WTC11 (cell line): ENCODE measurements at regions not wholly inside any gene's neighbourhood (a gene's known extent, or its start where the extent isn't known, plus 50 kb on each side); places are given as distances from the start of the nearest gene placed in this dataset.

ENCODE experiments used
- ATAC-seq: fragments of 200-7000 bp; cut with Tn5 transposase; 2 replicates; pipeline ENCODE4 v1.10.0; 2021; ENCODE audit warnings: mild to moderate bottlenecking, moderate library complexity
- CTCF ChIA-PET: fragments of 300-600 bp; sonication (Branson Sonifier 250); formaldehyde crosslinking; loops from one replicate; lab custom pipeline; 2021; ENCODE audit warnings: antibody characterized with exemption; lab: Charles Lee
- POLR2A ChIA-PET: fragments of 350-600 bp; sonication (Branson Sonifier 250); formaldehyde crosslinking; loops from one replicate; lab custom pipeline; 2021; ENCODE audit warnings: antibody characterized with exemption; lab: Charles Lee
- DNase-seq: peaks from one replicate; pipeline ENCODE4 v3.0.0; 2021; ENCODE audit warnings: low spot score
- H3K27ac Mint-ChIP-seq: 2 replicates; pipeline ENCODE4 v1.8.0; 2021; ENCODE audit warnings: mixed read lengths
- H3K27me3 Mint-ChIP-seq: 2 replicates; pipeline ENCODE4 v1.8.0; 2021; ENCODE audit warnings: low read depth, mild to moderate bottlenecking, moderate library complexity, mixed read lengths
- H3K36me3 Mint-ChIP-seq: 2 replicates; pipeline ENCODE4 v1.8.0; 2021; ENCODE audit warnings: mixed read lengths
- H3K4me1 Mint-ChIP-seq: 2 replicates; pipeline ENCODE4 v1.8.0; 2022; ENCODE audit warnings: mixed read lengths
- H3K4me3 Mint-ChIP-seq: 2 replicates; pipeline ENCODE4 v1.8.0; 2021; ENCODE audit warnings: mild to moderate bottlenecking, moderate library complexity, mixed read lengths
- H3K9me3 Mint-ChIP-seq: 2 replicates; pipeline ENCODE4 v1.8.0; 2021; ENCODE audit warnings: mixed read lengths
- CBFB ChIP-seq: sonication (generic); formaldehyde crosslinking; IDR thresholded peaks from 2 replicates; pipeline ENCODE4 v1.8.1; 2022; ENCODE audit warnings: mild to moderate bottlenecking, low read depth, missing genetic modification reagents
- CREB1 ChIP-seq: sonication (generic); formaldehyde crosslinking; IDR thresholded peaks from 2 replicates; pipeline ENCODE4 v1.8.0; 2023; ENCODE audit warnings: mild to moderate bottlenecking, missing genetic modification reagents
- CREM ChIP-seq: sonication (generic); formaldehyde crosslinking; IDR thresholded peaks from 2 replicates; pipeline ENCODE4 v1.8.1; 2022; ENCODE audit warnings: mild to moderate bottlenecking, missing genetic modification reagents, moderate library complexity
- FOXK1 ChIP-seq: sonication (generic); formaldehyde crosslinking; IDR thresholded peaks from 2 replicates; pipeline ENCODE4 v1.8.0; 2022; ENCODE audit warnings: mild to moderate bottlenecking, moderate library complexity, missing genetic modification reagents
- GRHL2 ChIP-seq: fragments of 250-450 bp; sonication (Bioruptor Pico); IDR thresholded peaks from 2 replicates; pipeline ENCODE4 v1.8.0; 2022; ENCODE audit warnings: mild to moderate bottlenecking, moderate library complexity; ENCODE audit not compliant: insufficient replicate concordance, severe bottlenecking
- MYBL2 ChIP-seq: sonication (generic); formaldehyde crosslinking; IDR thresholded peaks from 2 replicates; pipeline ENCODE4 v1.8.1; 2023; ENCODE audit warnings: mild to moderate bottlenecking, moderate library complexity, missing genetic modification reagents
- NFATC4 ChIP-seq: fragments of 250-450 bp; sonication (Bioruptor Pico); IDR thresholded peaks from 2 replicates; pipeline ENCODE4 v1.9.0; 2021; ENCODE audit warnings: mild to moderate bottlenecking
- NFE2L1 ChIP-seq: sonication (generic); formaldehyde crosslinking; IDR thresholded peaks from 2 replicates; pipeline ENCODE4 v1.8.1; 2023; ENCODE audit warnings: missing genetic modification reagents
- OVOL2 ChIP-seq: fragments of 250-450 bp; sonication (Bioruptor Pico); IDR thresholded peaks from 2 replicates; pipeline ENCODE4 v1.9.0; 2021; ENCODE audit warnings: mild to moderate bottlenecking, borderline replicate concordance
- PRRX2 ChIP-seq: fragments of 250-450 bp; sonication (Bioruptor Pico); IDR thresholded peaks from 2 replicates; pipeline ENCODE4 v1.8.0; 2021; ENCODE audit warnings: mild to moderate bottlenecking
- RELA ChIP-seq: sonication (generic); formaldehyde crosslinking; IDR thresholded peaks from 2 replicates; pipeline ENCODE4 v1.8.1; 2022; ENCODE audit warnings: missing genetic modification reagents, mild to moderate bottlenecking, borderline replicate concordance
- TCF7 ChIP-seq: sonication (generic); formaldehyde crosslinking; IDR thresholded peaks from 2 replicates; pipeline ENCODE4 v1.8.0; 2022; ENCODE audit warnings: mild to moderate bottlenecking, low read depth, missing genetic modification reagents, moderate library complexity
- ZNF263 ChIP-seq: sonication (generic); formaldehyde crosslinking; IDR thresholded peaks from 2 replicates; pipeline ENCODE4 v1.8.1; 2022; ENCODE audit warnings: low read depth, mild to moderate bottlenecking, moderate library complexity, missing genetic modification reagents
- ZNF416 ChIP-seq: fragments of 250-450 bp; sonication (Bioruptor Pico); IDR thresholded peaks from 2 replicates; pipeline ENCODE4 v1.9.0; 2021; ENCODE audit warnings: mild to moderate bottlenecking, inconsistent platforms
- TF ChIP-seq, protein P1 (sequence below): sonication (generic); formaldehyde crosslinking; IDR thresholded peaks from 2 replicates; pipeline ENCODE4 v1.8.0; 2022; ENCODE audit warnings: mild to moderate bottlenecking, missing genetic modification reagents
- TF ChIP-seq, protein P2 (sequence below): fragments of 250-450 bp; sonication (Bioruptor Pico); conservative IDR thresholded peaks from 2 replicates; pipeline ENCODE4 v1.9.0; 2021; ENCODE audit warnings: mild to moderate bottlenecking
- TF ChIP-seq, protein P3 (sequence below): sonication (generic); formaldehyde crosslinking; IDR thresholded peaks from 2 replicates; pipeline ENCODE4 v1.8.0; 2022; ENCODE audit warnings: mild to moderate bottlenecking, missing genetic modification reagents
- TF ChIP-seq, protein P4 (sequence below): sonication (generic); formaldehyde crosslinking; IDR thresholded peaks from 2 replicates; pipeline ENCODE4 v1.8.0; 2022; ENCODE audit warnings: missing genetic modification reagents
- TF ChIP-seq, protein P5 (sequence below): sonication (generic); formaldehyde crosslinking; IDR thresholded peaks from 2 replicates; pipeline ENCODE4 v1.8.1; 2023; ENCODE audit warnings: mild to moderate bottlenecking, missing genetic modification reagents, borderline replicate concordance
- TF ChIP-seq, protein P6 (sequence below): sonication (generic); formaldehyde crosslinking; IDR thresholded peaks from 2 replicates; pipeline ENCODE4 v1.8.1; 2023; ENCODE audit warnings: mild to moderate bottlenecking, missing genetic modification reagents, moderate library complexity

GRCh38 chr5:154697371-154697770, 57.8 kb upstream of the LARP1 start:
- CTCF ChIA-PET, result interaction anchor here (1.0 to 1.3 kb wide), 4 partner anchors 10 to 47 kb away, joined by 3 to 4 read pairs (median 4); no protein-coding TSS in a partner anchor
- TF ChIP-seq MYBL2 (no peak), TCF7 (no peak), NFE2L1 (CRISPR knock-in tag) (no peak), CBFB (CRISPR knock-in tag) (no peak), ZNF263 (CRISPR knock-in tag) (no peak), NFATC4 (CRISPR knock-in tag) (no peak), ZNF416 (CRISPR knock-in tag) (no peak), RELA (CRISPR knock-in tag) (no peak), CREM (no peak)
- TF ChIP-seq, protein P1, sequence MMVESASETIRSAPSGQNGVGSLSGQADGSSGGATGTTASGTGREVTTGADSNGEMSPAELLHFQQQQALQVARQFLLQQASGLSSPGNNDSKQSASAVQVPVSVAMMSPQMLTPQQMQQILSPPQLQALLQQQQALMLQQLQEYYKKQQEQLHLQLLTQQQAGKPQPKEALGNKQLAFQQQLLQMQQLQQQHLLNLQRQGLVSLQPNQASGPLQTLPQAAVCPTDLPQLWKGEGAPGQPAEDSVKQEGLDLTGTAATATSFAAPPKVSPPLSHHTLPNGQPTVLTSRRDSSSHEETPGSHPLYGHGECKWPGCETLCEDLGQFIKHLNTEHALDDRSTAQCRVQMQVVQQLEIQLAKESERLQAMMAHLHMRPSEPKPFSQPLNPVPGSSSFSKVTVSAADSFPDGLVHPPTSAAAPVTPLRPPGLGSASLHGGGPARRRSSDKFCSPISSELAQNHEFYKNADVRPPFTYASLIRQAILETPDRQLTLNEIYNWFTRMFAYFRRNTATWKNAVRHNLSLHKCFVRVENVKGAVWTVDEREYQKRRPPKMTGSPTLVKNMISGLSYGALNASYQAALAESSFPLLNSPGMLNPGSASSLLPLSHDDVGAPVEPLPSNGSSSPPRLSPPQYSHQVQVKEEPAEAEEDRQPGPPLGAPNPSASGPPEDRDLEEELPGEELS (CRISPR knock-in tag), result no peak
- Mint-ChIP-seq H3K27me3 (no peaks in the 10 kb centered on the region), H3K4me1 (peaks cover 70% of the 10 kb centered on the region), H3K4me3 (peak overlapping the region; percentile 15), H3K9me3 (peaks cover 7% of the 10 kb centered on the region), H3K36me3 (peaks cover 12% of the 10 kb centered on the region), H3K27ac (peak overlapping the region; percentile 90)
- no peak for DNase-seq
- POLR2A ChIA-PET, result interaction anchor here (0.8 kb wide), 1 partner anchor 17 kb away, joined by 5 read pairs; no protein-coding TSS in a partner anchor
- no peak for ATAC-seq

- no peak for ATAC-seq
- Mint-ChIP-seq H3K4me1 (peaks cover 73% of the 10 kb centered on the region), H3K4me3 (peak overlapping the region; percentile 15; the same call in 1 of the 2 replicates), H3K36me3 (peaks cover 12% of the 10 kb centered on the region), H3K27ac (peak overlapping the region; percentile 90), H3K27me3 (no peaks in the 10 kb centered on the region), H3K9me3 (peaks cover 7% of the 10 kb centered on the region)
- no peak for DNase-seq
- CTCF ChIA-PET, result interaction anchor here (0.6 to 1.2 kb wide), 3 partner anchors 9 to 99 kb away, joined by 3 to 4 read pairs (median 3); no protein-coding TSS in a partner anchor
- POLR2A ChIA-PET, result interaction anchor here (0.8 kb wide), 1 partner anchor 17 kb away, joined by 5 read pairs; no protein-coding TSS in a partner anchor
- TF ChIP-seq, protein P2, sequence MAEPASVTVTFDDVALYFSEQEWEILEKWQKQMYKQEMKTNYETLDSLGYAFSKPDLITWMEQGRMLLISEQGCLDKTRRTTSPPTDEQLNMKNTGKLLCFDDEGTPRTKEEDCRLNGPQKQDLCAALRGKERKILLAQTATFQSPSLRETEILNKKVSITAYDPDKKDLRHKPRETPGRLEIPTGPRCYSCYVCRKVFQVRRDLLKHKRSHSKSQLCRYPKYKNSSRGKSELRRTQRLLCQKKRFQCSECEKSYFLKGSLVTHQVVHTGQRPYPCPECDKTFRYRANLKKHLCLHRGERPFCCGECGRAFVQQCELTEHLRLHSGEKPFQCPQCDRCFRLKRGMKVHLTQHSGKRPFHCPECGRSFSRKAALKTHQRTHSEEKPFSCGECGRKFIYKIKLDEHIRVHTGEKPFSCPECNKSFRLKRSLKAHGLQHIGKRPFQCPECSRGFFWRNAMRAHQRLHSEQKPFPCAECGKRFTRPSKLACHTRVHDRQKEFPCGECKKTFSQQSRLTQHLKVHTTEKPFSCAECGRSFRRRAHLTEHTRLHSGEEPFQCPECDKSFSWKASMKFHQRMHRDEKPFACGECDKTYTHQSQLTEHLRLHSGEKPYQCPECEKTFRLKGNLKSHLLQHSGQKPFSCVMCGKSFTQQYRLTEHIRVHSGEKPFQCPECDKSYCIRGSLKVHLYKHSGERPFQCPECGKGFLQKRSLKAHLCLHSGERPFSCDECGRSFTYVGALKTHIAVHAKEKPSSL, result no peak
- TF ChIP-seq FOXK1 (CRISPR knock-in tag) (peak; percentile 46; the same call in 1 of the 2 replicates), PRRX2 (CRISPR knock-in tag) (no peak), OVOL2 (no peak), CREB1 (CRISPR knock-in tag) (no peak), GRHL2 (no peak)
- TF ChIP-seq, protein P3, sequence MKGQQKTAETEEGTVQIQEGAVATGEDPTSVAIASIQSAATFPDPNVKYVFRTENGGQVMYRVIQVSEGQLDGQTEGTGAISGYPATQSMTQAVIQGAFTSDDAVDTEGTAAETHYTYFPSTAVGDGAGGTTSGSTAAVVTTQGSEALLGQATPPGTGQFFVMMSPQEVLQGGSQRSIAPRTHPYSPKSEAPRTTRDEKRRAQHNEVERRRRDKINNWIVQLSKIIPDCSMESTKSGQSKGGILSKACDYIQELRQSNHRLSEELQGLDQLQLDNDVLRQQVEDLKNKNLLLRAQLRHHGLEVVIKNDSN (CRISPR knock-in tag), result no peak
- TF ChIP-seq, protein P4, sequence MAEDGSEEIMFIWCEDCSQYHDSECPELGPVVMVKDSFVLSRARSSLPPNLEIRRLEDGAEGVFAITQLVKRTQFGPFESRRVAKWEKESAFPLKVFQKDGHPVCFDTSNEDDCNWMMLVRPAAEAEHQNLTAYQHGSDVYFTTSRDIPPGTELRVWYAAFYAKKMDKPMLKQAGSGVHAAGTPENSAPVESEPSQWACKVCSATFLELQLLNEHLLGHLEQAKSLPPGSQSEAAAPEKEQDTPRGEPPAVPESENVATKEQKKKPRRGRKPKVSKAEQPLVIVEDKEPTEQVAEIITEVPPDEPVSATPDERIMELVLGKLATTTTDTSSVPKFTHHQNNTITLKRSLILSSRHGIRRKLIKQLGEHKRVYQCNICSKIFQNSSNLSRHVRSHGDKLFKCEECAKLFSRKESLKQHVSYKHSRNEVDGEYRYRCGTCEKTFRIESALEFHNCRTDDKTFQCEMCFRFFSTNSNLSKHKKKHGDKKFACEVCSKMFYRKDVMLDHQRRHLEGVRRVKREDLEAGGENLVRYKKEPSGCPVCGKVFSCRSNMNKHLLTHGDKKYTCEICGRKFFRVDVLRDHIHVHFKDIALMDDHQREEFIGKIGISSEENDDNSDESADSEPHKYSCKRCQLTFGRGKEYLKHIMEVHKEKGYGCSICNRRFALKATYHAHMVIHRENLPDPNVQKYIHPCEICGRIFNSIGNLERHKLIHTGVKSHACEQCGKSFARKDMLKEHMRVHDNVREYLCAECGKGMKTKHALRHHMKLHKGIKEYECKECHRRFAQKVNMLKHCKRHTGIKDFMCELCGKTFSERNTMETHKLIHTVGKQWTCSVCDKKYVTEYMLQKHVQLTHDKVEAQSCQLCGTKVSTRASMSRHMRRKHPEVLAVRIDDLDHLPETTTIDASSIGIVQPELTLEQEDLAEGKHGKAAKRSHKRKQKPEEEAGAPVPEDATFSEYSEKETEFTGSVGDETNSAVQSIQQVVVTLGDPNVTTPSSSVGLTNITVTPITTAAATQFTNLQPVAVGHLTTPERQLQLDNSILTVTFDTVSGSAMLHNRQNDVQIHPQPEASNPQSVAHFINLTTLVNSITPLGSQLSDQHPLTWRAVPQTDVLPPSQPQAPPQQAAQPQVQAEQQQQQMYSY, result no peak
- TF ChIP-seq, protein P5, sequence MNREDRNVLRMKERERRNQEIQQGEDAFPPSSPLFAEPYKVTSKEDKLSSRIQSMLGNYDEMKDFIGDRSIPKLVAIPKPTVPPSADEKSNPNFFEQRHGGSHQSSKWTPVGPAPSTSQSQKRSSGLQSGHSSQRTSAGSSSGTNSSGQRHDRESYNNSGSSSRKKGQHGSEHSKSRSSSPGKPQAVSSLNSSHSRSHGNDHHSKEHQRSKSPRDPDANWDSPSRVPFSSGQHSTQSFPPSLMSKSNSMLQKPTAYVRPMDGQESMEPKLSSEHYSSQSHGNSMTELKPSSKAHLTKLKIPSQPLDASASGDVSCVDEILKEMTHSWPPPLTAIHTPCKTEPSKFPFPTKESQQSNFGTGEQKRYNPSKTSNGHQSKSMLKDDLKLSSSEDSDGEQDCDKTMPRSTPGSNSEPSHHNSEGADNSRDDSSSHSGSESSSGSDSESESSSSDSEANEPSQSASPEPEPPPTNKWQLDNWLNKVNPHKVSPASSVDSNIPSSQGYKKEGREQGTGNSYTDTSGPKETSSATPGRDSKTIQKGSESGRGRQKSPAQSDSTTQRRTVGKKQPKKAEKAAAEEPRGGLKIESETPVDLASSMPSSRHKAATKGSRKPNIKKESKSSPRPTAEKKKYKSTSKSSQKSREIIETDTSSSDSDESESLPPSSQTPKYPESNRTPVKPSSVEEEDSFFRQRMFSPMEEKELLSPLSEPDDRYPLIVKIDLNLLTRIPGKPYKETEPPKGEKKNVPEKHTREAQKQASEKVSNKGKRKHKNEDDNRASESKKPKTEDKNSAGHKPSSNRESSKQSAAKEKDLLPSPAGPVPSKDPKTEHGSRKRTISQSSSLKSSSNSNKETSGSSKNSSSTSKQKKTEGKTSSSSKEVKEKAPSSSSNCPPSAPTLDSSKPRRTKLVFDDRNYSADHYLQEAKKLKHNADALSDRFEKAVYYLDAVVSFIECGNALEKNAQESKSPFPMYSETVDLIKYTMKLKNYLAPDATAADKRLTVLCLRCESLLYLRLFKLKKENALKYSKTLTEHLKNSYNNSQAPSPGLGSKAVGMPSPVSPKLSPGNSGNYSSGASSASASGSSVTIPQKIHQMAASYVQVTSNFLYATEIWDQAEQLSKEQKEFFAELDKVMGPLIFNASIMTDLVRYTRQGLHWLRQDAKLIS (CRISPR knock-in tag), result 0 out of 2 replicates have a peak, but pooled peaks have one; percentile 37
- TF ChIP-seq, protein P1 (CRISPR knock-in tag), result no peak
- TF ChIP-seq, protein P6, sequence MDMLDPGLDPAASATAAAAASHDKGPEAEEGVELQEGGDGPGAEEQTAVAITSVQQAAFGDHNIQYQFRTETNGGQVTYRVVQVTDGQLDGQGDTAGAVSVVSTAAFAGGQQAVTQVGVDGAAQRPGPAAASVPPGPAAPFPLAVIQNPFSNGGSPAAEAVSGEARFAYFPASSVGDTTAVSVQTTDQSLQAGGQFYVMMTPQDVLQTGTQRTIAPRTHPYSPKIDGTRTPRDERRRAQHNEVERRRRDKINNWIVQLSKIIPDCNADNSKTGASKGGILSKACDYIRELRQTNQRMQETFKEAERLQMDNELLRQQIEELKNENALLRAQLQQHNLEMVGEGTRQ (CRISPR knock-in tag), result no peak
Observed at GRCh38 chr5:154696891-154697290, 58.3 kb upstream of the LARP1 start.
